HFFc6 (cell line): ENCODE measurements at regions not wholly inside any gene's neighbourhood (a gene's known extent, or its start where the extent isn't known, plus 50 kb on each side); places are given as distances from the start of the nearest gene placed in this dataset.
"Not testable (repeated sequence)": the region's sequence is repeated elsewhere in the genome, so short reads cannot be mapped to it uniquely, and the experiment has no call there.

Source experiments
- DNase-seq: peaks from one replicate; pipeline ENCODE4 v3.0.0-alpha.2; 2018
- H3K27ac Mint-ChIP-seq: 2 replicates; pipeline ENCODE4 v1.8.0; 2020; ENCODE audit warnings: mild to moderate bottlenecking, mixed read lengths
- H3K27me3 Mint-ChIP-seq: 2 replicates; pipeline ENCODE4 v1.8.0; 2021; ENCODE audit warnings: mild to moderate bottlenecking, moderate library complexity, mixed read lengths; ENCODE audit not compliant: insufficient read depth
- H3K36me3 Mint-ChIP-seq: 2 replicates; pipeline ENCODE4 v1.8.0; 2021; ENCODE audit warnings: low read depth, mixed read lengths
- H3K4me1 Mint-ChIP-seq: 2 replicates; pipeline ENCODE4 v1.8.0; 2020; ENCODE audit warnings: low read depth, mixed read lengths
- H3K4me3 Mint-ChIP-seq: 2 replicates; pipeline ENCODE4 v1.8.0; 2020; ENCODE audit warnings: mild to moderate bottlenecking, moderate library complexity, mixed read lengths
- H3K9me3 Mint-ChIP-seq: 2 replicates; pipeline ENCODE4 v1.8.0; 2020; ENCODE audit warnings: mild to moderate bottlenecking, mixed read lengths
- TF ChIP-seq, protein P1 (sequence below): fragments of 200-600 bp; sonication (generic); IDR thresholded peaks from 2 replicates; pipeline ENCODE4 v1.5.0; 2021; ENCODE audit warnings: antibody characterized with exemption, mild to moderate bottlenecking

DNA sequence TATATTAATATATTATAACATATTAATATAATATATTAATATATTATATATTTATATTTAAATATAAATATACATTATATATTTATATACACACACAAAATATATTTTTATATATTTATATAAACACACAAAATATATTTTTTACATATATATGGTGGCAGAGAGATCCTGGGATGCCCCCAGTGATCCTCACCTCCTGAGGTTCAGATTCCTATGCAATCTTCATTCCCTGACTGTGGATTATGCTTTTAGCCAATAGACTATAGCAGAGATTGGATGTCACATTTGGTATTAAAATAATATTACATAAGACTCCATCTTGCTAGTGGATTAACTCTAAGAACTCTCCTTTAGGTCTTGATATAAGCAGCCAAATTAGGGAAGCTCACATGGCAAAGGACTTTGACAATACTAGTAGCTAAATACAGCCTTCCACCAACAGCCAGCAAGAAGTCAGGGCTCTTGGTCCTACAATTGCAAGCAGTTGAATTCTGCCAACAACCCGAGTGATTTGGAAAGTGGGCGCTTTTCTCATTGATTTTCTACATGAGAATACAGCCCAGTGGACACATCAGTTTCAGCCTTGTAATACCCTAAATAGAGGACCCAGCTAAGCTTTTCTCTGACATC, 681.0 kb downstream of the C6orf118 start:
- Mint-ChIP-seq H3K4me1 (no peaks in the 10 kb centered on the region), H3K27me3 (no peaks in the 10 kb centered on the region), H3K9me3 (peaks cover 13% of the 10 kb centered on the region), H3K36me3 (no peaks in the 10 kb centered on the region), H3K4me3 (no peak overlapping the region), H3K27ac (no peak overlapping the region)
- TF ChIP-seq, protein P1, sequence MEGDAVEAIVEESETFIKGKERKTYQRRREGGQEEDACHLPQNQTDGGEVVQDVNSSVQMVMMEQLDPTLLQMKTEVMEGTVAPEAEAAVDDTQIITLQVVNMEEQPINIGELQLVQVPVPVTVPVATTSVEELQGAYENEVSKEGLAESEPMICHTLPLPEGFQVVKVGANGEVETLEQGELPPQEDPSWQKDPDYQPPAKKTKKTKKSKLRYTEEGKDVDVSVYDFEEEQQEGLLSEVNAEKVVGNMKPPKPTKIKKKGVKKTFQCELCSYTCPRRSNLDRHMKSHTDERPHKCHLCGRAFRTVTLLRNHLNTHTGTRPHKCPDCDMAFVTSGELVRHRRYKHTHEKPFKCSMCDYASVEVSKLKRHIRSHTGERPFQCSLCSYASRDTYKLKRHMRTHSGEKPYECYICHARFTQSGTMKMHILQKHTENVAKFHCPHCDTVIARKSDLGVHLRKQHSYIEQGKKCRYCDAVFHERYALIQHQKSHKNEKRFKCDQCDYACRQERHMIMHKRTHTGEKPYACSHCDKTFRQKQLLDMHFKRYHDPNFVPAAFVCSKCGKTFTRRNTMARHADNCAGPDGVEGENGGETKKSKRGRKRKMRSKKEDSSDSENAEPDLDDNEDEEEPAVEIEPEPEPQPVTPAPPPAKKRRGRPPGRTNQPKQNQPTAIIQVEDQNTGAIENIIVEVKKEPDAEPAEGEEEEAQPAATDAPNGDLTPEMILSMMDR = no peak
- DNase-seq = no peak

- Mint-ChIP-seq H3K9me3 (peaks cover 32% of the 10 kb centered on the region), H3K27ac (no peak overlapping the region), H3K4me1 (no peaks in the 10 kb centered on the region), H3K36me3 (no peaks in the 10 kb centered on the region), H3K27me3 (no peaks in the 10 kb centered on the region), H3K4me3 (no peak overlapping the region)
- TF ChIP-seq, protein P1 = no peak
- DNase-seq = no peak
Observed at GRCh38 chr6:164616917-164617524, 692.4 kb downstream of the C6orf118 start.

- Mint-ChIP-seq H3K27me3 (no peaks in the 10 kb centered on the region; the same call in 1 of the 2 replicates), H3K27ac (no peak overlapping the region), H3K36me3 (no peaks in the 10 kb centered on the region), H3K4me3 (no peak overlapping the region), H3K9me3 (peaks cover 32% of the 10 kb centered on the region), H3K4me1 (no peaks in the 10 kb centered on the region)
- DNase-seq = no peak
- TF ChIP-seq, protein P1 = no peak
Observed at GRCh38 chr6:164612751-164613150, 696.7 kb downstream of the C6orf118 start.

DNA sequence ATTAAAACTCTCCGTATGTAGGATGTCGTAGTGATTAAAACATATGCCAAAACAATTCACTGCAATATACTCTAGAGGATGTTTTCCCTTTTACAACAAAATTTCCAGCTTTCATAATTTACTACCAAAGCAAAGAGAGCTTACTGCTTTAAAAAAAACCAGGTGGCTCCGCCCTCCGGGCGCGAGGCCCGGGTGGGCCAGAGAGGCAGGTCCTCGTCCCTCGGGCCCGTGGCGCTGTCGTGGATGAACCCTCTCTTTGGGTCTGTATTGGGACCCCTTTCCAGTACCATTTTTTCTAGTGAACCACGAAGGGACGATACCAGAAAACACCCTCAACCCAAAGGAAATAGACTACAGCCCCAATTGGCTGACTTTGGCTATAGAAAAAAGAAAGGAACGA, 698.5 kb downstream of the C6orf118 start:
- not testable (repeated sequence) for H3K36me3 Mint-ChIP-seq, H3K27ac Mint-ChIP-seq, H3K27me3 Mint-ChIP-seq, H3K4me1 Mint-ChIP-seq, DNase-seq, H3K4me3 Mint-ChIP-seq
- peaks cover 30% of the 10 kb centered on the region for H3K9me3 Mint-ChIP-seq

- H3K27ac Mint-ChIP-seq, H3K27me3 Mint-ChIP-seq, H3K4me3 Mint-ChIP-seq, DNase-seq, H3K4me1 Mint-ChIP-seq, H3K36me3 Mint-ChIP-seq: not testable (repeated sequence)
- peaks cover 25% of the 10 kb centered on the region for H3K9me3 Mint-ChIP-seq
Observed at GRCh38 chr6:164602415-164602814, 707.0 kb downstream of the C6orf118 start.

DNA sequence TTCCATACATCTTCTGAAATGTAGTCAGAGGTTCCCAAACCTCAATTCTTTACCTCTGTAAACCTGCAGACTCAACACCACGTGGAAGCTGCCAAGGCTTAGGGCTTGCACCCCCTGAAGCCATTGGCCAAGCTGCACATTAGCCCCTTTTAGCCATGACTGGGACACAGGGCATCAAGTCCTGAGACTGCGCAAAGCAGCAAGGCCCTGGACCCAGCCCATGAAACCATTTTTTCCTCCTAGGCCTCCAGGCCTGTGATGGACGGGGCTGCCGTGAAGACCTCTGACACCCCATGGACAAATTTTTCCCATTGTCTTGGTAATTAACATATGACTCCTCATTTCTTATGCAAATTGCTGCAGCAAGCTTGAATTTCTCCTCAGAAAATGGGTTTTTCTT, 727.8 kb downstream of the C6orf118 start:
- Mint-ChIP-seq H3K36me3 (no peaks in the 10 kb centered on the region; the same call in 1 of the 2 replicates), H3K9me3 (peaks cover 24% of the 10 kb centered on the region), H3K27ac (no peak overlapping the region), H3K4me3 (no peak overlapping the region), H3K4me1 (no peaks in the 10 kb centered on the region), H3K27me3 (no peaks in the 10 kb centered on the region)
- no peak for DNase-seq
- TF ChIP-seq, protein P1 = no peak
